AG04450 (cell line): ENCODE measurements at regions not wholly inside any gene's neighbourhood (a gene's known extent, or its start where the extent isn't known, plus 50 kb on each side); places are given as distances from the start of the nearest gene placed in this dataset.

Experiments used
- CTCF ChIA-PET: fragments of 300-600, 350-600 bp; formaldehyde crosslinking; extraction: SDS; loops from one replicate; lab custom pipeline; 2022; ENCODE audit warnings: antibody characterized with exemption, inconsistent platforms; lab: Charles Lee
- POLR2A ChIA-PET: fragments of 350-600 bp; formaldehyde crosslinking; extraction: SDS; loops from one replicate; lab custom pipeline; 2021; ENCODE audit warnings: antibody characterized with exemption, inconsistent platforms; lab: Yijun Ruan, JAX
- DNase-seq: peaks from one replicate; pipeline ENCODE4 v3.0.0-alpha.2; 2011; ENCODE audit warnings: low read depth, low spot score
- H3K27ac ChIP-seq: one replicate; pipeline ENCODE4 v1.5.1; 2012; ENCODE audit warnings: low read depth, low read length, control low read depth
- H3K27me3 ChIP-seq: one replicate; pipeline ENCODE4 v1.6.0; 2012; ENCODE audit warnings: low read length; ENCODE audit not compliant: control insufficient read depth, insufficient read depth
- H3K4me3 ChIP-seq: 2 replicates; pipeline ENCODE4 v1.5.1; 2011; ENCODE audit warnings: mild to moderate bottlenecking, low read depth, low read length, control low read depth
- H3K9me3 ChIP-seq: 2 replicates; pipeline ENCODE4 v1.5.1; 2012; ENCODE audit warnings: low read length; ENCODE audit not compliant: control insufficient read depth, insufficient read depth
- TF ChIP-seq, protein P1 (sequence below): IDR thresholded peaks from 2 replicates; pipeline ENCODE4 v1.5.1; 2011; ENCODE audit warnings: low read depth, low read length, control low read depth, inconsistent platforms

DNA sequence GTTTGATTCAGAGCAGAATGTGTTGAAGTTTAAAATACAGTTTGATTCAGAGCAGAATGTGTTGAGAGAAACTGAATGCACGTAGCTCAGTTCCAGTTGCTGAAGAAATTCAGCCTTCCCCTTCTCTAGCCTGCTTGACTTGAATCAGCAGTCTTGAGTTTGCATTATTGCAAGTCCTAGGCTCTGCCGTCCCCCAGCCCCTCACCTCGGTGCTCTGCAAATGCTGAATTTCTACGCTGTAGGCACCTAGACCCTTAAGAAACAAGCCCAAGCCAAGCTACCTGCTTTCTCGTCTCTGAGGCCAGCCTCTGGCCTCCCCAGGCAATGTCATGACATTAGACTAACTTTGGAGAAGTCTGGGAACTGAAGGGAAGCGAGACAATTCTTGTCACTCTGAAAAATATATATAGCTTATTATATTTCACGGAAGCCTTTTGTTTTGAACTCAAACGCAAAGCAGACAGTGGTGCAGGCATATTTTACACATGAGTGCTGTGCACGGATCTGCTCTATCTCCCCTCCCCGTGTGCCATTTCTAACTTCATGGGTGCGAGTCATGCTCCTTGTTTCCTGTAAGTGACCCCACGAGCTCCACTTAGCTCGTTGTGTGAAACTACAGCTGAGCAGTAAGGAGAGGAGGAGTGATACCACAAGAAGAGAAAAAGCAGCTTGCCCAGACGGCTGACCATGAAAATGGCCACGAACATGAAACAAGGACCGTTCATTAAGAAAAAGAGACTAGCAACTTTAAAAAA lies 71.4 kb upstream of the DUSP22 start:
- Histone ChIP-seq H3K4me3 (peak overlapping the region; percentile 11; the same call in 1 of the 2 replicates), H3K9me3 (no peaks in the 10 kb centered on the region; the same call in 1 of the 2 replicates), H3K27ac (no peak overlapping the region), H3K27me3 (no peaks in the 10 kb centered on the region)
- DNase-seq = no peak
- TF ChIP-seq, protein P1, sequence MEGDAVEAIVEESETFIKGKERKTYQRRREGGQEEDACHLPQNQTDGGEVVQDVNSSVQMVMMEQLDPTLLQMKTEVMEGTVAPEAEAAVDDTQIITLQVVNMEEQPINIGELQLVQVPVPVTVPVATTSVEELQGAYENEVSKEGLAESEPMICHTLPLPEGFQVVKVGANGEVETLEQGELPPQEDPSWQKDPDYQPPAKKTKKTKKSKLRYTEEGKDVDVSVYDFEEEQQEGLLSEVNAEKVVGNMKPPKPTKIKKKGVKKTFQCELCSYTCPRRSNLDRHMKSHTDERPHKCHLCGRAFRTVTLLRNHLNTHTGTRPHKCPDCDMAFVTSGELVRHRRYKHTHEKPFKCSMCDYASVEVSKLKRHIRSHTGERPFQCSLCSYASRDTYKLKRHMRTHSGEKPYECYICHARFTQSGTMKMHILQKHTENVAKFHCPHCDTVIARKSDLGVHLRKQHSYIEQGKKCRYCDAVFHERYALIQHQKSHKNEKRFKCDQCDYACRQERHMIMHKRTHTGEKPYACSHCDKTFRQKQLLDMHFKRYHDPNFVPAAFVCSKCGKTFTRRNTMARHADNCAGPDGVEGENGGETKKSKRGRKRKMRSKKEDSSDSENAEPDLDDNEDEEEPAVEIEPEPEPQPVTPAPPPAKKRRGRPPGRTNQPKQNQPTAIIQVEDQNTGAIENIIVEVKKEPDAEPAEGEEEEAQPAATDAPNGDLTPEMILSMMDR = no peak
- CTCF ChIA-PET = interaction anchor here (0.7 kb wide), 1 partner anchor 51 kb away, joined by 3 read pairs; no protein-coding TSS in a partner anchor
- POLR2A ChIA-PET = no interaction called here

DNA sequence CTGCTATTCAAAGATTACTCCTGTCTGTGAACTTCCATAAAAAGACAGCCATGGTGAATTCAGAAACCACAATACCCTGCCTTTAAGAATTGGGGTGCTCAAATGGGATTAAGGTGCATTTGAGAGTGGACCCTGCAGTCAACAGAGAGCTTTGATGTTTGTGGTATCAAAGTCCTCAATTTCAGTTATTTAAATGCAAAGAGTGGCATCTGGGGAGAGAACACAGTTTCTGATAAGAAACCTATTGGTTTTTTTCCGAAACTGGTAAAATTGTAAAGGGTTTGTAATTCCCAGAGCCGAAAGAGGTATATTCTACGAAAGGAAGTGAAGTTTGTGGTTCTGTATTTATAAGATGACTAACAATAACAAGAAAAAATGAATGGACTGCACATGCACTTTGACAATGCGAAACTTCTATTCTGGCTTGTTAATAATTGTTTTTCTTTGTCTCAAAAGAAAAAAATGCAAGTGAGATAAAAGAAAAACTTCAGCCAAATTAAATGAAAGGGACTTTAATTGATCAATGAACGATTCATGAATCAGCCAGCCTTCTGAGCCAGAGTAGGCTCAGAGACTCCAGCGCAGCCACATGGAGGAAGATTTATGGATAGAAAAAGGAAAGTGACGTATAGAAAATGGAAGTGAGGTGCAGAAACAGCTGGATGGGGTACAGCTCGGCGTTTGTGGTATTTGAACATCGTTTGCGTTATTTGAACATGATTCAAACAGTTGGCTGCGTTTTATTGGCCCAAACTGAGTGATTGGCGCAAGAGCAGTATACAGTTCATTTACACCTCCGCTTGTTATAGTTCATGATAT lies 70.5 kb upstream of the DUSP22 start:
- peak overlapping the region; percentile 18 for H3K4me3 ChIP-seq
- no peaks in the 10 kb centered on the region for H3K27me3 ChIP-seq
- ChIA-PET CTCF (no interaction called here), POLR2A (no interaction called here)
- TF ChIP-seq, protein P1 = no peak
- no peaks in the 10 kb centered on the region; the same call in 1 of the 2 replicates for H3K9me3 ChIP-seq
- H3K27ac ChIP-seq = no peak overlapping the region
- DNase-seq = no peak

DNA sequence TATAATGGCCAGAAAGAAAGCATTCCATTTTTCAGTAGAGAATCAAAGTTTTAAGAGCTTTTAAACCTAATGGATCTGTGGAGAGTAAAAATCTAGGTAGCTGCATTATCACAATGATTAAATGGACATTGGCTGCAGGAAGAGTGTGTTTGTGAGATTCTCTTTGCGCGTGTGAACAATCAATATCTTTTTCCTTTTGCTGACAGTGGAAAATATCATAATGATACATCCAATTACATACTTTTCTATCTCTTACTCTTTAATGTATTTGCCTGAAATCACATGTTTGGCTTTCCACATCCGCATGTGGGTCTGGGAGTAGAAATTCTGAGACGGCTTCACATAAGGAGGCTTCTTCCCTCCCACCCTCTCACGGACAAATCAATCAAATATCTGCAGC lies 69.8 kb upstream of the DUSP22 start:
- no peak overlapping the region for H3K4me3 ChIP-seq
- H3K27ac ChIP-seq = no peak overlapping the region
- POLR2A ChIA-PET = no interaction called here
- no peaks in the 10 kb centered on the region; the same call in 1 of the 2 replicates for H3K9me3 ChIP-seq
- H3K27me3 ChIP-seq = no peaks in the 10 kb centered on the region
- TF ChIP-seq, protein P1 = no peak
- CTCF ChIA-PET = no interaction called here
- no peak for DNase-seq

DNA sequence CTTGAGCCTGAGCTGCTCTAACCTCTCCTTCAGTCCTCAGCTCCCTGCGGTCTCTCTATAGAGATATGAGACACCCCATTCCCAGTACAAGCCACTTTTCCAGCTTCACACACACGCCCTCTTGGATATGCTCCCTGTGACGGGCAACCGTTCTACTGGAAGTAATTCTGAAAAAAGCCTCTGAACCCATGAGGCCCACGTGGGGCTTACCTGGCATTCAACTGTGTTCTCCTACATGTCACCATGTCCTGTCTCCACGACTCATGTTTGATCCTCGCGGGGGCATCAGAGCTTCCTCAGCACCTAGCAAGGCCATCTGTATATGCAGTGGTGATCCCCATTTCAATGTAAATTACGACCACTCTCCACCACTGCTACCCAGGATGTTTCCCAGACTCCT lies 69.2 kb upstream of the DUSP22 start:
- no peaks in the 10 kb centered on the region for H3K27me3 ChIP-seq
- ChIA-PET CTCF (interaction anchor here (0.6 kb wide), 1 partner anchor 369 kb away, joined by 3 read pairs; no protein-coding TSS in a partner anchor), POLR2A (no interaction called here)
- no peaks in the 10 kb centered on the region; the same call in 1 of the 2 replicates for H3K9me3 ChIP-seq
- TF ChIP-seq, protein P1 = no peak
- no peak overlapping the region for H3K4me3 ChIP-seq
- no peak overlapping the region for H3K27ac ChIP-seq
- DNase-seq = no peak

DNA sequence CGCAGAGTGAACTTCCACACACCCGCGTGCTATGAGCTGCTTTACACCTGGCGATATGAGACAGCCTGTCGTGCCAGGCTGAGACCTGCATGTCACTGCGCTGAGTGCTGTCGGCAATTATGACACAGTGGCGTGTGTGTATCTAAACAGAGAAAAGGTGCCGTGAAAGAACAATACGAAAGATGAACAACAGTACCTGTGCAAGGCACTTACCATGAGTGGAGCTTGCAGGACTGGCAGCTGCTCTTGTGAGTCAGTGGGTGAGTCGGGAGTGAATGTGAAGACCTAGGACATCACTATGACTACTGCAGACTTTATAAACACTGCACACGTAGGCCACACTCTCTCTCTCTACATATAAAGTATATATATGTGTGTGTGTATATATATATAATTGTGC lies 68.5 kb upstream of the DUSP22 start:
- H3K9me3 ChIP-seq = no peaks in the 10 kb centered on the region
- no peak overlapping the region for H3K27ac ChIP-seq
- TF ChIP-seq, protein P1 = no peak
- H3K4me3 ChIP-seq = no peak overlapping the region
- no peaks in the 10 kb centered on the region for H3K27me3 ChIP-seq
- POLR2A ChIA-PET = no interaction called here
- no peak for DNase-seq
- CTCF ChIA-PET = no interaction called here
